ENCODE measurements at regions not wholly inside any gene's neighbourhood (a gene's known extent, or its start where the extent isn't known, plus 50 kb on each side); places are given as distances from the start of the nearest gene placed in this dataset.
"Not testable (repeated sequence)": the region's sequence is repeated elsewhere in the genome, so short reads cannot be mapped to it uniquely, and the experiment has no call there.

GRCh38 chr7:93707249-93707648 lies 132.7 kb upstream of the CALCR start:
- H3K4me3 ChIP-seq = no peak overlapping the region
- intact Hi-C loops (cut with DNase I) = no loop called here
- ATAC-seq = no peak
- TF ChIP-seq CTCF (IDR thresholded peaks at IDR 0.05) = no peak
- FAIRE-seq = no peak
- no peaks in the 10 kb centered on the region for H3K36me3 ChIP-seq
- no peaks in the 10 kb centered on the region for H3K4me1 ChIP-seq
- peaks cover 0 to 4% (median 0%) of the 10 kb centered on the region in 4 donors for H3K27me3 ChIP-seq
- no peak for DNase-seq
- no peaks in the 10 kb centered on the region for H3K9me3 ChIP-seq
- H3K27ac ChIP-seq = no peak overlapping the region

GRCh38 chr7:93706162-93706561 lies 131.6 kb upstream of the CALCR start:
- H3K36me3 ChIP-seq; H3K27me3 ChIP-seq; H3K27ac ChIP-seq; H3K4me1 ChIP-seq; ATAC-seq; H3K4me3 ChIP-seq; DNase-seq; FAIRE-seq; intact Hi-C loops (cut with DNase I); H3K9me3 ChIP-seq: not testable (repeated sequence)
- 71% methylated on average over 4 of the region's 4 CpGs for WGBS, 2 donors

GRCh38 chr7:93704217-93704616 lies 129.7 kb upstream of the CALCR start:
- no peaks in the 10 kb centered on the region for H3K27me3 ChIP-seq
- no peaks in the 10 kb centered on the region for H3K9me3 ChIP-seq
- no peak overlapping the region for H3K4me3 ChIP-seq
- FAIRE-seq (no peak), ATAC-seq (no peak), DNase-seq (no peak)
- no peaks in the 10 kb centered on the region for H3K4me1 ChIP-seq
- TF ChIP-seq CTCF (IDR thresholded peaks at IDR 0.05) = no peak
- H3K27ac ChIP-seq = no peak overlapping the region
- intact Hi-C loops (cut with DNase I) = no loop called here
- H3K36me3 ChIP-seq = no peaks in the 10 kb centered on the region

- intact Hi-C loops (cut with DNase I) = loop anchor here in 1 of 3 donors (10.0 kb wide), 1 partner anchor 377 kb away; no protein-coding TSS in a partner anchor
- 57 to 78% methylated on average over 1 of the region's 1 CpG for WGBS, 2 donors
- ATAC-seq (no peak), DNase-seq (no peak), FAIRE-seq (no peak)
- H3K27me3 ChIP-seq = no peaks in the 10 kb centered on the region
- no peaks in the 10 kb centered on the region for H3K4me1 ChIP-seq
- H3K27ac ChIP-seq = no peak overlapping the region
- H3K4me3 ChIP-seq = no peak overlapping the region
- no peak for TF ChIP-seq CTCF (IDR thresholded peaks at IDR 0.05)
- H3K36me3 ChIP-seq = no peaks in the 10 kb centered on the region
- H3K9me3 ChIP-seq = no peaks in the 10 kb centered on the region
Measured at GRCh38 chr7:93697901-93698300, 123.4 kb upstream of the CALCR start.

- Histone ChIP-seq H3K27me3 (no peaks in the 10 kb centered on the region), H3K4me1 (no peaks in the 10 kb centered on the region), H3K4me3 (no peak overlapping the region), H3K9me3 (no peaks in the 10 kb centered on the region), H3K36me3 (no peaks in the 10 kb centered on the region), H3K27ac (no peak overlapping the region)
- no peak for DNase-seq
- WGBS, 2 donors = 78 to 86% methylated on average over 6 of the region's 6 CpGs
- TF ChIP-seq CTCF (IDR thresholded peaks at IDR 0.05) = no peak
- ATAC-seq = no peak
- no peak for FAIRE-seq
- intact Hi-C loops (cut with DNase I) = loop anchor here in 1 of 3 donors (10.0 kb wide), 1 partner anchor 381 kb away; no protein-coding TSS in a partner anchor
Measured at GRCh38 chr7:93693796-93694195, 119.3 kb upstream of the CALCR start.

GRCh38 chr7:93690021-93690420 lies 115.5 kb upstream of the CALCR start:
- 62 to 77% methylated on average over 2 of the region's 2 CpGs for WGBS, 2 donors
- Histone ChIP-seq H3K4me3 (no peak overlapping the region), H3K27me3 (no peaks in the 10 kb centered on the region), H3K9me3 (no peaks in the 10 kb centered on the region), H3K36me3 (no peaks in the 10 kb centered on the region), H3K27ac (no peak overlapping the region), H3K4me1 (no peaks in the 10 kb centered on the region)
- FAIRE-seq (no peak), DNase-seq (no peak), ATAC-seq (no peak)
- intact Hi-C loops (cut with DNase I) = loop anchor here in 1 of 3 donors (10.0 kb wide), 1 partner anchor 385 kb away; no protein-coding TSS in a partner anchor
- no peak for TF ChIP-seq CTCF (IDR thresholded peaks at IDR 0.05)
